ENCODE measurements at regions not wholly inside any gene's neighbourhood (a gene's known extent, or its start where the extent isn't known, plus 50 kb on each side); places are given as distances from the start of the nearest gene placed in this dataset.

DNA sequence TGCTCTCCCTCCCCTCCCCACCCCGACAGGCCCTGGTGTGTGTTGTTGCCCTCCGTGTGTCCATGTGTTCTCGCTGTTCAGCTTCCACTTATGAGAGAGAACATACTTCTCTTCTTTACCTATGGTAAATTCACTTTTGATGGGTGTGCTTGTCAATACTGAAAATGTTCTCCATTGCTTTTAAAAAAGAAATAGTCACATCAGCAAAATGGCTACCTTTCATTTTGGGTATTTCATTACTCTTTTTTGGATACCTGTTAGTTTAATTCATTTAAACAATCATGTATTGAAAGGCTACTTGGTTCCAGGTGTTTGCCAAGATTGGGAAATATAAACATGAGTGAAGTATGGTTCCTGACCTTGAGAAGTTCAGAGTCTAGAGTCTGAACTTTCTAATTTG lies 107.4 kb upstream of the PITX2 start:
- TF ChIP-seq POLR2A (IDR thresholded peaks at IDR 0.05) = no peak
- TF ChIP-seq, protein P1, sequence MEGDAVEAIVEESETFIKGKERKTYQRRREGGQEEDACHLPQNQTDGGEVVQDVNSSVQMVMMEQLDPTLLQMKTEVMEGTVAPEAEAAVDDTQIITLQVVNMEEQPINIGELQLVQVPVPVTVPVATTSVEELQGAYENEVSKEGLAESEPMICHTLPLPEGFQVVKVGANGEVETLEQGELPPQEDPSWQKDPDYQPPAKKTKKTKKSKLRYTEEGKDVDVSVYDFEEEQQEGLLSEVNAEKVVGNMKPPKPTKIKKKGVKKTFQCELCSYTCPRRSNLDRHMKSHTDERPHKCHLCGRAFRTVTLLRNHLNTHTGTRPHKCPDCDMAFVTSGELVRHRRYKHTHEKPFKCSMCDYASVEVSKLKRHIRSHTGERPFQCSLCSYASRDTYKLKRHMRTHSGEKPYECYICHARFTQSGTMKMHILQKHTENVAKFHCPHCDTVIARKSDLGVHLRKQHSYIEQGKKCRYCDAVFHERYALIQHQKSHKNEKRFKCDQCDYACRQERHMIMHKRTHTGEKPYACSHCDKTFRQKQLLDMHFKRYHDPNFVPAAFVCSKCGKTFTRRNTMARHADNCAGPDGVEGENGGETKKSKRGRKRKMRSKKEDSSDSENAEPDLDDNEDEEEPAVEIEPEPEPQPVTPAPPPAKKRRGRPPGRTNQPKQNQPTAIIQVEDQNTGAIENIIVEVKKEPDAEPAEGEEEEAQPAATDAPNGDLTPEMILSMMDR (IDR thresholded peaks at IDR 0.05) = no peak
- no peak for TF ChIP-seq POLR2AphosphoS5 (IDR thresholded peaks at IDR 0.05)
